Stimulated activated CD8-positive, alpha-beta memory T cell treated with anti-CD3 and anti-CD28 coated beads, Interleukin-4, amount 100 ng/mL, for 48 hours (primary cell): ENCODE measurements at regions not wholly inside any gene's neighbourhood (a gene's known extent, or its start where the extent isn't known, plus 50 kb on each side); places are given as distances from the start of the nearest gene placed in this dataset.

Experiments
- DNase-seq: peaks from one replicate; pipeline ENCODE4 v3.0.0-alpha.2; 2020

DNA sequence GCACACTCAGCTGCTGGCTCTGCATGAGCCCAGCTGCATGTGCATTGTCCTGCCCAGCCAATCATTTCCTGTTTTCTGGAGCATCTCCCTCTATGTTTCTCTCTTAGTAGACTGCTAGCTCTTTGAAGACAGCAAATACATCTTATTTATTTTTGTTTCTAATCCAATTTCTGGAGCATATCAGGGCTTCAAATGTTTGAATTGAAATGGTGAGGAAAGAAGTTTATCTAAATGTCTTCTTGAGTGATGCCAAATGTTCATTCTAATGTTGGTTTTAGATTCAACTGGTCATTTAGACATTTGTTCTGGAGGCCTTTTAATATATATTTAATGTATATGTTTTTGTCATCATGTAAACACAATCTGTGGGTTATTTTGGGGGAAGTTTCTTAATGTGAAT, 141.9 kb downstream of the DNAJB9 start:
- DNase-seq = no peak

DNA sequence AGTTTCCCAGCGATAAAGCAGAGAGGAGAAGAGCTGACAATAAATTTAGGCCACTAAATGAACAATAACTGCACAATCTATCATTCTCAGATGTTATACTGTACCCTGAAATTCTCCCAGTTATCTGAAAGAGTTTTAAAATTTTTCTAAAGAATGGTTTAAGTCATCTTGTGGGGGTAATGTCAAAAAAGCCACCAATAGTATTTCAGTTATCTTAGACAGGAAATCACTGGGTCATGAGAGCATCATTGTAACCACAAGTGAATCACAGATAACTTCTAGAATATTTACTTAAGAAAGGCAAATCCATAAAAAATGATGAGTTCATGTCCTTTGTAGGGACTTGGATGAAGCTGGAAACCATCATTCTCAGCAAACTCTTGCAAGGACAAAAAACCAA, 147.1 kb downstream of the DNAJB9 start:
- no peak for DNase-seq

DNA sequence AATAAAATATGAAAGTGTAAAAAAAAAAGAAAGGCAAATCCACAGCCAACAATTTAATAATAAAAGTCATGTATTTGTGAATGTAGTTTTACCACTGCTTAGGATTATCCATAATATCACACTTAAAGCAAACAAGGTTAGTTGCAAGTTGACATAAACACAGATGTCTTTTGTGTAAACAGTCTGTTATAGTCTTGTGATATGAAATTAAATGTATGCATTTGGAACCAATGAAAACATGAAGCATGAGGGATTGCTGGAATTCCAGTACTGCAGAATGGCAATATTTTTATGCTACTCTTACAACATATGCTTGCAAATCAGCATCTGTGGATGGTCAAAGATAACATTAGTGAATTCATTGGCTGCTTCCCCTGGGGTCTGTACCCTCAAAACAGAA, 148.1 kb downstream of the DNAJB9 start:
- DNase-seq = no peak

DNA sequence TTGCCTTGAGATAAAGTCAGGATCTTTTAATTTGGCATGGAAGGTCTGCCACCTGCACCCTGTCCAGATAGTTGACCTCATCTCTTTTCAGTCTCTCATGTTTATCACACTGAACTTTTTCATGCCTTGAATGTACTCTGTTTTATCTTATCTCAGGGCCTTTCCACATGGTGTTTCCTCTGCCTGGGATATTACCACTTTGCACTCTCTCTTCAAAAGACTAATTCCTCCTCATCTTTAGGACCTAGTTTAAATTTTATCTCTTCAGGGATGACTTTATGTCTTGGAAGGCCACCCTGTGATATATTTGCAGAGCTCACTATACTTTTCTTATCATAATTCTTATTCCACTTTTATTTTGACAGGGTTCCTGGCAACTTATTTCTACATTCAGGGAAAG, 150.0 kb downstream of the DNAJB9 start:
- DNase-seq = no peak

DNA sequence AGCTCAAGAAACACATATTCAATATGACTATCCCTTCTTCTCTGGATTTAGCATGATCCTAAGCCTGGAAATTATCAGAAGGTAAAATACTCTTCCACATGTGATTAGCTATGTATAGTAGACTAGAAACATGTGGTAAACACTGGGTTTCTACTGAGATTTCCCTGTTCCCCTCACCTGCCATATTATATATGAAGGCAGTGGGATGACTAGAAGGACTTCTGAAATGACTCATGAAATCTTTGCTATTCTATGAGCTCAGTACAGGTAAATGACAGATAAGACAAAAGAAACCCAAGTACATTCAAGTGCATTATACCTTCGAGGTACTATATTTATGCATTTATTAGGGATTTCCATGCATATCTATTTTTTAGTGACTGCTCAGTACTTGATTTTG, 152.9 kb downstream of the DNAJB9 start:
- DNase-seq = no peak

DNA sequence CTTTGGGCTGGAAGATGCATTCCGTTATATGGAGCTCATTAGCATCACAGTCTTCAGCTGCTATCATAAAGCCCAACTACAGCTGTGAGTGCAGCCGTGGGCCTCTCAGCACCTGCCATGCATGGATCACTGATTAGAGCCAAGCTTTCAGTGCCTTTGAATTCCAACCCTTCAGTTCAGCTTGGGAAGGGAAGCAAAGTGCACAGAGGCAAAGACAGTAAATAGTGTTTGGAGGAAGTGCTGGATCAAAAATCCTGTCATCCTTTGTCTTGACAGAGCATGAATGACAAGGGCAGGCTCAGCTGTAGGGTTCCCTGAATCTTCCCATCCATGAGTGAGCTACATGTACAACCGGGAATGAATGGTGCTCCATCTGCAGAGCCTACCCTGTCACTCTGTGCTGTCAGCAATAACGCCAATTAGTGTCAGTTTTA, 153.7 kb downstream of the DNAJB9 start:
- no peak for DNase-seq

DNA sequence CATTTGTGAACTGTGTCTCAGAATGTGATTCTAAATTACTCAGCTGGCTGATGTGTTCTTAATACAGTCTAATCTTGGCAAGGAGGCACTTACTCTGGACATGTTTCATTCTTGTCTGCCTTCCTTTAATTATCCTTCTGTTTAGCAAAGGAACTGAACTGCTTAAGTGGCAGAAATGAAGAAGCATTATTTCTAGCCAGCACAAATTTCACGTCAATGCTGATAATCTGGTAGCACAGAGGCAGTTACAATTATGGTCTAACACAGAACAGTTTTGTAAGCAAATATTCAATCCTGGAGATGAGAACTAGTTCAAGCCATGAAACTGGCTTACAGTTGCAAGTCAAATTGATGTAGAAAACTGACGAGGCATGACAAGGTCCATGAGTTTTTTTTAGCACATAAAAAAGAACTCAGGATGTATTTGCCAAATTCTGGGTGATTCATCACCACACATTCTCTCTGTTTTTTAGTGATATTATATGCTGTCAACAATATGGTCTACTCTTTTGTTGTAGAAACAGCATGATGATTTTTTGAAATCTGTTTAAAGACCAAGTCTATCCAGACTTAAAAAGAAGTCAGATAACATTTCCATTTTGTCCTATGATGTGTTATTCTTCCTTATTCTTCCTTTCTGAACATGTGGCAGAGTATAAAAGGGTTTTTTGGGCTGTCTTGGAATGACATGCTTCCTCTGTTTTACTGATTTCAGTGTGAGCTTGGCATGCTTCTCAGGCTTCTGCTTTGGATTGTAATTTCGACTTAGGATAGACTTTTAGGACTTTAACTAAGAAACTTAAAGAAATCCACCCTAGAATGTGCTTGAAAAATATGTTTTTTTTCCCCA, 154.8 kb downstream of the DNAJB9 start:
- DNase-seq = no peak

DNA sequence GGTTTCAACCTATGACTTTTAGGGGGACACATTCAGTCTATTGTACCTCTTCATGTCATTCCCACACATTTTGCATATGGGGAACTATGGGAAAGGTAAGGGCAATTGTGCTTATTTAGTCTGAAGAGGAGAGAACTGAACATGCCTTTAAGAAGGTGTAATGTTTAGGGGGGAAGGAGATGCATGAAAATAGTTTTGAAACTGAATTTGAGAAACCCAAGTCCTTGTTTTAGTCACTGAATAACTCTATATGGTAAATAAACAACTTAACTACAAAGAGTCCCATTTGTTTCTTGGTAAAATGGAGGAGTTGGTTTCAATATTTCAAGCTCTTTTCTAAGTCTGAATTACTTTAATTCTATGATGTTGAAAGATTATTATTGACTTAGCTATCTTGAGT, 166.1 kb downstream of the DNAJB9 start:
- DNase-seq = no peak

DNA sequence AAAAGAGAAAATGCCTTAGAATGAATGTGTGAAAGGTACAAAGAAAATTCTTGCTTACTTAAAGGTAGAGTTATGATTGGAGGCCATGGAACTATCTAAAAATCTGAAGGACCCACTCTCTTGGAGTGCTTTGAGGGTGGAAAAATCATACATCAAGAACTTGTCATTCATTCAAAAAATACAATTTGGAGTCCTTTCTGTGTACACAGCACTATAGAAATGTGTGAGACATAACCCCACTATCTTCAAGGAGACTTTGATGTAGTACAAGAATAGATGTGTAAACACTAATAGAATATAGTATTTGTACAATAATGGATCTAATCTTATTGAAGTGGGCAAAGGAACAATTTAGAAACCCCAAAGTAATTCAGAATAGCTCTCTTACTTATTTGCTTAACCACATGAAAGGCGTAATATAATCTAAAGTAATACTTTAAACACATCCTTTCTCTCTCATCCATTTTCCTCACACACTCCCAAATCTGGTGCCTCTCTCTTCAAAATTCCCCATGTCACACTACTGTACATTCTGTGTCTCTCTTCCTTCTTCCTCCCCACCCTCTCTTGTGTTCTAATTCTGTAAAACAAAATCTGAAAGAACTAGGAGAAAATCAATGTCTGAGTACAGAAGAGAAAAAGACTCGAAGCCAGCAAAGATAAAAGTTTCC, 166.7 kb downstream of the DNAJB9 start:
- no peak for DNase-seq

DNA sequence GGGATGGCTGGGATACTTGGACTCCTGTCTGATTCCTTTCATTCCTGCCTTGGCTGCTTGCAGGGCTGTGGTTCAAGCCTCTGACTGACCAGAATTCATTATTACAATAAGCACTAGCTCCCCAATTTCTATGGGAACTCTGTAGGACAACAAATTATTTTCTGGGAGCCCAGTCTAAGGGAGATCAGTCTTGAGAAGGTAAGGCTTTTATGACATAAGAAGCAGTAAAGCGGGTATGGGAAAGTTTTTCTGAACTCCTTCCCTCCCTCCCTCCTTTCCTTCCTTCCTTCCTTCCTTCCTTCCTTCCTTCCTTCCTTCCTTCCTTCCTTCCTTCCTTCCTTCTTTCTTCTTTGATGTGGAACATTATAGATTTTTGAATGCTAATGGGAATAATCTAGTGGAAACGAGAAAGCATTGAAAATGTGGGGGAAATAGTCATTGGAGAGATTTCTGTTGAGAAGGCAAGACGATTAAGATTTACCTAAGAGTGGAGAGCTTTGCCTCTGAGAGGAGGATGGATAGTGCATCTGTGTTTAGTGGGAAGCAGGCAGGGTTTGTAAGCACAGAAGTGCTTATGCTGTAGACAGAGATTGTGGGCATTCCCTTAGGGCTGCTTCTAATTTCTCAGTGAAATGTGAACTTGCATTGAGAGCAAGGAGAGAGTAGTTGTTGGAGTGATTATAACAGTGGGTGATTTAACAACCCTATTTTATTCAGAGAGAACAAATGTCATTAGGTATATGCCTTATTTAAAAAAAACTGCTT, 201.5 kb downstream of the DNAJB9 start:
- DNase-seq = no peak

DNA sequence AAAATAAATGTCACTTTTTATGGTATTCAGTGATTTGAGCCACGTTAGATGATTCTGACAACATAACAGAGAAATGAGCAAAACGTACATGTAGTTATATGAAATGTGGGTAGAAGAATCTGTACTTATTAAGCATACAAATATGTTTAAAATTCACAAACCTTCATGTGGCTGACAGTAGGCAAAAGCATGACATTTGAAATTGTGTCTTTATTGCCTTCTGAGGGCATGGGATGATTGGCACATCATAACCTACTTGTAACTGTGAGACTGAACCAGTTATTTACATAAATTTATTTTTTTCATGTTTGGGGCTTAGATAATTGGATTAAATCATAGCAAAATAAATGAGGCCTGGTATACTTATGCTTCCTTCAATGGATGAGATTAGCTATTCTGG, 202.2 kb downstream of the DNAJB9 start:
- DNase-seq = no peak

DNA sequence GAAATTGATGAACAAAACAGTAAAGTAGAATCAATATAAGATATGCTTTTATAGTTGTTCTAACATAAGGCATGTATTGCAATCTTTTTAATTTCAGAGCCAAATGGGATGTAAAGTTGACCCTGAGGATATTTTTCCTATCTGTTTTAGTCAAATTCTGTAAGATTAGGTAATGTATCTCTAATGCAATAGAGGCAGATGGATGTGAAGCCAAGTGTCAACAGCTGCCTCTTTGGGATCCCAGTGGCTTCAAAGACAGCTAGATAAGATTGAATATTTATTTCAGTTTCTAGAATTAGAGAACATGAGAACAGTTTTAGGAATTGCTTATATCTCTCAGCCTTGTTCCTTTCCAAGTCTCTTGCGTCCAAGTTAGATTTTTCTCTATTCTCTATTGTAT, 208.3 kb downstream of the DNAJB9 start:
- no peak for DNase-seq

DNA sequence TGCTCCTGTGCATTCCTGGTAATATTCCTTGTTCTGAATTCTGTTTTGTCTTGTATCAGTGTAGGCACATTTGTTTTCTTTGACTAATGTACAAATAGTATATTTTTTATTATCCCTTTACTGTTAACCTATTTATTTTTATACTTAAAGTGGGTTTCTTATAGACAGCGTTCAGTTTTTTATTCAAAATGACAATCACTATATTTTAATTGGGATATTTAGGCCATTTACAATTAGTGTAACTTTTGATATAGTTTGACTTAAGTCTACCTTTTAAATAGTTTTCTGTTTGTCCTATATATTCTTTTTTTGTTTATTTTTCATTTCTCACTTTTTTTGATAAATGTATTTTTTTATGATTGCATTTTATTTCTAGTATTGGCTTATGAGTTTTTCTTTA, 219.8 kb downstream of the DNAJB9 start:
- DNase-seq = no peak

DNA sequence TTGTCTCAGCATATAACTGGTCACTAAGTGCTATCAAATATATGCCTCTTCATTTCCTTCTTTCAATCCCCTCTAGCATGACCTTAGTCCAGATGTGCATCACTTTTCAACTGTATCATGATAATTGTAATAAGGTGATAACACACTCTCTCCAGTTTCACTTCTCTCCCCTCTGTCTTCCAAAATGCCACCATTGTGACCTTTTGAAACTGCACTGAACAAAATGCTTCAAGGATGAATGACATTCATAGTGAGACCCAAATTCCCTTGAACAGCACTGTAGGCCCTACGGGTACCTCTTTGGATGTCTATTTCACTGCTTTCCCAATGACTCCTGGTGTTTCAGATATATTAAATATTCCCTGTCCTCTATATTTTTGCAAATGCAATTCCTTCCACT, 224.8 kb downstream of the DNAJB9 start:
- DNase-seq = no peak

DNA sequence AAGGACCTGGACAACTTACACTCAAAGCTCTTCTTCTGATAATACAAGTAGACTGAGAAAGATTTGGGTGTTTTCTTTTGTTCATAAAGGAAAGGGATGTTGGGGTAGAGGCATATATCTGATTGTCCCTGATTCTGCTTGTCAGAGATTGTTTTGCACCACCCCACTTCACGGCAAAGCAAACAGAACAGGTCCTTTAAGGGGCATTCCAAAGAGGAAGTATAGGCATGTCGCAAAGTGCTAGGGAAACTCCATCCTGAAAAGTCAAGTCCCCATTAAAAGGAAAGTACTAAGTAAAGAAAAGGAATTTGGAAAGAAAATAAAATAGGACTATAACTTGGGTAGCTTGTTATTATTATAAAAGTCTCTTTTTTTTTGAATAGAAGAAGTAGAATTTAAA, 233.0 kb downstream of the DNAJB9 start:
- DNase-seq = no peak

DNA sequence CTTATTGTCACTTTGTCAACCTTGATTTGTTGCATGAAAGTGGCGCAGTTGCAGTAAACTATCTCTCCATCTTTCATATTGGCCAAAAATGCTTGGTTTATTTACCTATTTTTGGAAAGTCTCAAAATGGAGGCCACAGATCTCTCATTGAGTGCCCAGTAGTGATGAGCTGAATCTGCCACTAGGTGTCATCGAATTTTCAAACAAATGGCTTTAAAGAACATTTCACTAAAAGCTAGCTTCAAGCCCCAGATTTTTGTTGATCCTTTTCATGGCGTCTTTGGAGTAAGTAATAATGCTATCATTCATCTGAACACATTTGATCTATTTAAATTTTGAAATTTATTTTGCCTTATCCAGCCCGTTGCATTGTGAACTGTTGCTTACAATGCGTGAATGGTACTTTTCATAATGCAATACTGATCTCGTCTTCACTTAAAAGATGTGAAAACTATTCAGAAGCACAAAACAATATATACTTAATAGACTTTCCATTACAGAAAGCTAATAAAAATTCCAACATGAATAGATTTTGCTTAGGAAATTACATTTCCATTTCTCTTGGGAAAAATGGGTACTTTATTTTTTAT, 236.2 kb downstream of the DNAJB9 start:
- no peak for DNase-seq

DNA sequence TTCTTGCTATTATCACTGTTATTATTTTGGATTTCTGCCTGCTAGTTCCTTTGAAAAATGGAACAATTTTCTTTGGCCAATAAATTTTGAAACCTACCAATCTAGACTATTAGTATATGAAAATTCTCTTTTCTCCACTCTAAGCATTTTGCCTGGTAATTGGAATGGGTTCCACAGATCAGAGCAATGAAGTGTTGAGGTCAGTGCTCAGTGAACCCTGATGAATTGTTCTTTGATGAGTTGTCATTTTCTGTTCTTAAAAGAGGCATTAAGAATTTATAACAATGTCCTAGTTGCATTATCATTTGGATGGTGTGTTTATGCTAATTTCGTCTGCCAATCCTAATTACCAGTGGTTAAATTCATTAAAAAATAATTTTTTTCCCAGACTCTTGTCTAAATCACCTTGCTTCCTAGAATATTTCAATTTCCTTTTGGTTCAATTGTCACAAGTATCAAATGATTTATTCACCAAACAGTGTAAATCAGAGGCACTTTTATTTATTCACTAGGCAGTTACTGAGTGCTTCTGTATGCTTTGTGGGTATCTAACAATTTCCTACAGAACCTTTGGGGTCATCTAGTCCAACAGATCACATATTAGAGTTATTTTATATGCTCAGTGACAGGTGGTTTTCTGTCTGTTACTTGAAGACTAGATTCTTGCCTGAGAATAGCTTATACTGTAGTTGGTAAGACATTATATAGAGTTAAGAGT, 239.0 kb downstream of the DNAJB9 start:
- DNase-seq = no peak

DNA sequence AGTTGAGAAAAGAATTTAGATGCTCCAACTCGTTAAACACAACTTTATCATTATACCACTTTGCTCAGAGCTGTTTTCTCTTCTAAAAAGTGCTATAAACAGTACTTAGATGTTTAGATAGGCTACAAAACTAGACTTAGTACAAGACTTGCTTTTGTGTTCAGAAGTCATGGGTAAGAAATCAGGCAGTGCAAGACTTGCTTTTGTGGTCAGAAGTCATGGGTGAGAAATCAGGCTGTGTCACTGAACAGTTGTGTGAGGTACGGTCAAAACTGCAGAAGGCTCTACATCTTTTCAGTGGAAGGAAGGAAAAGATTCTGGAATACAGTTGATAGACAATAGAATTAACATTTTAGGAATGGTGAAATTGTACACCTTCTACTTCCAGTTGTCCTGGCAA, 239.7 kb downstream of the DNAJB9 start:
- no peak for DNase-seq

DNA sequence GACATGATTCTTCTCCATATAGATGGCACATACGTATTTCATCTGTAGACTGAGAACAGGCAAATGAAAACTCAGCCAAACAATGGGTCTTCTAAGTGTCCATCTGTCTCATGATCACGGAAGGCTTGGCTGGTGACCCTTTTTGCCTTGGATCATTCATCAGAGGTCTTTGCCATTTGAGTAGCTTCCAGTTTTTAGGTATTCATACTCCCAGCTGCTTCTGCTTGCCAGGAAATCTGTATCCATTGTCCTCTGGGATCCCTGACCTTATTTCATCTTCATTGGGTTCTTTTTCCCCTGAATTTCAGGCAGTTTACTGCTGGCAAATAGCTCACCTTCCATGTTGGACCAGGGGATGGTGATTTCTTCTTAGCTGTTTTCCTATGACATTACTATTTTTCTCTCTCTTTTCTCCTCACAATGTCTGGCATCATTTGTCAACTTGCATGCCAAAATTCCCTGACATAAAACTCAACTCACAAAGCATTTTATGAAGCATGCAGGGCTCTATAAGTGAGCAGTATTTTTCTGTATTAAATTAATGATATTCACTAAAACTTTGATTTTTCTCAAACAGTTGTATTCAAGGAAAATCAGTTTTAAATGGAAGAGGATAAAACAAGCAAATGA, 241.2 kb downstream of the DNAJB9 start:
- DNase-seq = no peak

DNA sequence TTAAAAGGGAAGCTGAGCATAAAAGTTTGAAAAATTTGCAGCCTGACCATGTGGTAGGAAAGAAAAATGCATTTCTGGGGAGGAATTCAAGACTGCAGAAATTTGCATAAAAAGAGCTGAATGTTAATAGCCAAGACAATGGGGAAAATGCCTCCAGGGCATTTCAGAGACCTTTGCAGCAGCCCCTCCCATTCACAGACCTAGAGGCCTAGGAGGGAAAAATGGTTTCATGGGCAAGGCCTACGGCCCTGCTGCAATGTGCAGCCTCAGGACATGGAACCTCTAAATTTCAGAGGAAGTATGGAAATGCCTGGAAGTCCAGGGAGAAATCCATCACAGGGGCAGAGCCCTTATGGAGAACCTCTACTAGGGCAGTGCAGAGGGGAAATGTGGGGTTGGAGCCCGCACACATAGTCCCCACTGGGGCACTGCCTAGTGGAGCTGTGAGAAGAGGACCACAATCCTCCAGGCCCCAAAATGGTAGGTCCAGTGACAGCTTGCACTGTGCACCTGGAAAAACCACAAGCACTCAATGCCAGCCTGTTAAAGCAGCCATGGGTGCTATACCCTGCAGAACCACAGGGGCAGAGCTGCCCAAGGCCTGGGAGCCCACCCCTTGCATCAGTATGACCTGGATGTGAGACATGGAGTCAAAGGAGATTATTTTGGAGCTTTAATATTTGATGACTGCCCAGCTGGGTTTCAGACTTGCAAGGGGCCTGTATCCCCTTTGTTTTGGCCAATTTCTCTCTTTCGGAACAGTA, 243.8 kb downstream of the DNAJB9 start:
- no peak for DNase-seq

DNA sequence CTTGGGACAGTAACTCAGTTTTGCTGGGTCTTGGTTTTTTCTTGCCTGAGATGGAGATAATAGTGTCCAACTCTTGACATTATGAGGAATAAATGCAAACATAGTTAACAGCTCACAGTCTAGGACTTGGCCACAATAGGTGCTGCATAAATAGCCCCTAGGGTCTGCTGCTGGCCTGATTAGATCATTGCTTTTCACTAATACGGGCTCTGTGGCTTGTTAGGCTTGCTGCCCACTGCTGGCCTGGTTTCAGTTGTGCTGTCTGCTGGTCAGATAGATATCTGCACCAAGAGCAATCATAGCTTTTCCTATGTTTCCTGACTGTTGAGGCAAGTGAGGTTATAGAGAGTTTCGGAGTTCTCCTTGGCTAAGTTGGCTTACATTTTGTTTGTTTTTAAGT, 246.1 kb downstream of the DNAJB9 start:
- no peak for DNase-seq

DNA sequence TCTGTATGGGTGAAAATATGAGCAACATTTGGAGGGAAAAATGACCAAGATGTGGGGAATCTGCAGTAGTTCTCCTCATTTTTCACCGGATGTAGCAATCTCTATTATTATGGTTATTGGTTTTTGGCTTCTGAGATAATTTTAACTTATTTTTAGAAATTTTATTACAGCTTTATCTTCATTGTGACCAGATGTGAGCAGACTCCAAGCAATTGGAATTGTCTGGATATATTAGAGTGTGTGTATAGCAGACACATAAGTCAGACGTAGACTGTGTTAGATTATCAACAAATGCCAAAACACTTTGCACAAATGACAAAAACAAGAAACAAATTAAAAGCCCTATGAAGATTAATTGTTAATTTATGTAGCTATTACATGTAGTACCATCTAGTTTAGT, 249.1 kb downstream of the DNAJB9 start:
- no peak for DNase-seq
